ENCODE measurements at regions not wholly inside any gene's neighbourhood (a gene's known extent, or its start where the extent isn't known, plus 50 kb on each side); places are given as distances from the start of the nearest gene placed in this dataset.
A peak's percentile ranks its signal among the peaks of the same experiment; 100 is the strongest.

DNA sequence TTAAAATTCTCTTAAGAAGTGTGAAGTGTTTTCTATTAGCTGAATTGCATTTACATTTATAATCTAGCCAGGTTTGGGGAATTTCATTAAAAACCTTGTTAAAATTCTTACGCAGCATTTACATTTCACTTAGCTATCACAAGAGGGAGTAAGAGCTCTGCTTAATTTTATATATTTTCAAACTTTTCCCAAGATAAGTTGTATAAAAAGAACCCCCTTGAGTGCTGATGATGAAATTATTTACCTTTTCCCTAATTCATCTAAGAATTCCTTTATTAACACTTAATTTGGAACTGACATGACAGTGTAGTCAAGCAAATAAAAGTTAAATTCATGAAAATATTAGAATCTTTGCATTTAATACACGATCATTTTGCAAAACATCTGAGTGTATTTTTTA, 54.2 kb upstream of the ZSWIM2 start:
- Histone ChIP-seq H3K4me1 (no peaks in the 10 kb centered on the region), H3K9me3 (no peaks in the 10 kb centered on the region), H3K36me3 (no peaks in the 10 kb centered on the region), H3K27me3 (no peaks in the 10 kb centered on the region), H3K27ac (no peak overlapping the region), H3K4me3 (no peak overlapping the region)
- 66 to 78% methylated on average over 2 of the region's 2 CpGs for WGBS, 2 donors
- TF ChIP-seq, protein P1, sequence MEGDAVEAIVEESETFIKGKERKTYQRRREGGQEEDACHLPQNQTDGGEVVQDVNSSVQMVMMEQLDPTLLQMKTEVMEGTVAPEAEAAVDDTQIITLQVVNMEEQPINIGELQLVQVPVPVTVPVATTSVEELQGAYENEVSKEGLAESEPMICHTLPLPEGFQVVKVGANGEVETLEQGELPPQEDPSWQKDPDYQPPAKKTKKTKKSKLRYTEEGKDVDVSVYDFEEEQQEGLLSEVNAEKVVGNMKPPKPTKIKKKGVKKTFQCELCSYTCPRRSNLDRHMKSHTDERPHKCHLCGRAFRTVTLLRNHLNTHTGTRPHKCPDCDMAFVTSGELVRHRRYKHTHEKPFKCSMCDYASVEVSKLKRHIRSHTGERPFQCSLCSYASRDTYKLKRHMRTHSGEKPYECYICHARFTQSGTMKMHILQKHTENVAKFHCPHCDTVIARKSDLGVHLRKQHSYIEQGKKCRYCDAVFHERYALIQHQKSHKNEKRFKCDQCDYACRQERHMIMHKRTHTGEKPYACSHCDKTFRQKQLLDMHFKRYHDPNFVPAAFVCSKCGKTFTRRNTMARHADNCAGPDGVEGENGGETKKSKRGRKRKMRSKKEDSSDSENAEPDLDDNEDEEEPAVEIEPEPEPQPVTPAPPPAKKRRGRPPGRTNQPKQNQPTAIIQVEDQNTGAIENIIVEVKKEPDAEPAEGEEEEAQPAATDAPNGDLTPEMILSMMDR (IDR thresholded peaks at IDR 0.05), result peak in 3 of 6 experiments; percentile 5 to 40 (median 31)
- no peak for TF ChIP-seq POLR2A (IDR thresholded peaks at IDR 0.05)
- DNase-seq, result no peak
- intact Hi-C loops (cut with DNase I), result no loop called here

Small RNA genes in the stretch of these regions (small RNA-seq; reads per million reads assigned to genes)
- gene RN7SKP42 (0 reads per million in 4 donors), gene RNU6-989P (0 reads per million in 4 donors)
